Heart left ventricle (tissue), 13 donors: ENCODE measurements at regions not wholly inside any gene's neighbourhood (a gene's known extent, or its start where the extent isn't known, plus 50 kb on each side); places are given as distances from the start of the nearest gene placed in this dataset.

Experiments
- CTCF ChIP-seq, 12 donors: fragments of 200-600 bp; sonication (generic) in 4 of 12; IDR thresholded peaks; one replicate each; pipeline versions ENCODE4 v1.5.0 to v1.8.0; 2018 to 2022; ENCODE audit warnings: antibody characterized with exemption in 12 of 12, mild to moderate bottlenecking in 5 of 12
- POLR2A ChIP-seq, 2 donors: fragments of 450-650 bp; IDR thresholded peaks; one replicate each; pipeline ENCODE4 v1.6.1; 2017; ENCODE audit warnings: antibody characterized with exemption in 2 of 2, mild to moderate bottlenecking in 2 of 2, moderate library complexity in 2 of 2
- donor health status: ischemic (EF 13 %, LVEDD 7.1; RV severe dilation, severe dysfunction).
- donor health status: DM: no; HTN: yes; CAD: no.
- donor health status: DM: no; HTN: no; CAD: no.
- donor health status: ischemic (EF 25% LVEDD 6.9; RV normal size, moderate dysfunction).
- donor health status: ischemic (EF 25% LVEDD 5.7; RV mildly dilated, moderate dysfunction).
- donor health status: ischemic (EF 35%, LVEDD 5.7; RV mildly dilated, moderate dysfunction).
- donor health status: nonischemic (EF 11% LVEDD 7.7; RV severe dilation, severe dysfunction).
- donor health status: DM: yes; HTN: yes; CAD: no.
- donor health status: PGD.
- donor health status: ischemic (EF 29% LVEDD 5.4; RV normal size, mild dysfunction).
- donor health status: nonischemic (EF 23%, LVEDD 6.1; RV moderate dilation, normal function).

DNA sequence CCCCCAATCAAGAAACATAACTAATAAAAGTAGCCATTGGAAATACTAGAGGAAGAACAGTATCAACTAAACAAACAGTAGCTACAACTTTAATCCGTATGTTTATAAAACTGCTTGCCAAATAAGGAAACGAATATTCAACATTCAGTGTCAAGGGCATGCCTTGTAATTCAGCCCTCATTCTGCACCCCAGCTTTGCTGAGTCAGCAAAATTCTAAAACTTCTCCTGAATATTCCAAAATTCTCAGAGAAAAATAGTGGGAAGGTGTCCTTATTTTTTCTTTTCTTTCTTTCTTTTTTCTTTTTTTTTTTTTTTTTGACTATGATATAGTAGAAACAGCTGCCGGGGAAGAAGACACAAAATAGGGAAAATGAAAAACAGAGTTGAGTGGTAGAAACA lies 344.8 kb upstream of the MAGEC2 start:
- no peak for TF ChIP-seq CTCF (IDR thresholded peaks at IDR 0.05)
- no peak for TF ChIP-seq POLR2A (IDR thresholded peaks at IDR 0.05)
